ENCODE measurements at regions not wholly inside any gene's neighbourhood (a gene's known extent, or its start where the extent isn't known, plus 50 kb on each side); places are given as distances from the start of the nearest gene placed in this dataset.

DNA sequence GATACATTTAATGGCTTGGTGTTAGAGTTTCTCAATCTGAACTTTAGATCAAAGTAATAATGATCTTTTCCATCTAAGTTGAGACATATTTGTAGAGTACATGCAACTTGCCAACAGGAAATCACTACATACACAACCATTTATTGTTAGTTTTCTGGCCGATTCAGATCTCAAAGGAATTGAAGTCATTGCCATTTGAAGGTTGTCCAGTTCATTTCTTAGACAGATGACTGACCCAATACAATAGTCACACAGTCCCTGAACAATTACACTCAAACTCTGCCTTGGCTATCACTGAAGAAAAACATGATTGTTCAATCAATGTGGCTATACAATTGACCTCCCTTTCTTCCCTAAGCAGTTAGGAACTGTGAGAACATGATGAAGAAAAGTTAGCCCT lies 753.2 kb upstream of the RIOK2 start:
- Histone ChIP-seq H3K27me3 (replicated peaks in 2 of 5; ENCODE audit: control insufficient read depth in 4 of 5, insufficient read depth in 5 of 5, low read length in 4 of 5) (no peaks in the 10 kb centered on the region), H3K4me1 (ENCODE audit: control extremely low read depth in 1 of 4, control insufficient read depth in 4 of 4, insufficient read depth in 4 of 4, low read length in 3 of 4) (no peaks in the 10 kb centered on the region), H3K36me3 (ENCODE audit: control insufficient read depth in 4 of 4, insufficient read depth in 4 of 4, low read length in 3 of 4) (no peaks in the 10 kb centered on the region), H3K27ac (ENCODE audit: insufficient read depth in 1 of 2, low read depth in 1 of 2, low read length in 2 of 2, poor library complexity in 1 of 2, severe bottlenecking in 2 of 2) (no peak overlapping the region), H3K9me3 (ENCODE audit: control extremely low read depth in 1 of 5, control insufficient read depth in 4 of 5, insufficient read depth in 2 of 5, low read depth in 1 of 5, low read length in 4 of 5) (no peaks in the 10 kb centered on the region), H3K4me3 (ENCODE audit: control insufficient read depth in 1 of 7, extremely low read depth in 1 of 7, insufficient read depth in 4 of 7, low read depth in 2 of 7, low read length in 6 of 7) (no peak overlapping the region)
- CTCF ChIA-PET, result no interaction called here
- POLR2A ChIA-PET, result no interaction called here
- WGBS (ENCODE audit: insufficient coverage), result 91% methylated on average over 1 of the region's 1 CpG
- DNase-seq, result no peak

DNA sequence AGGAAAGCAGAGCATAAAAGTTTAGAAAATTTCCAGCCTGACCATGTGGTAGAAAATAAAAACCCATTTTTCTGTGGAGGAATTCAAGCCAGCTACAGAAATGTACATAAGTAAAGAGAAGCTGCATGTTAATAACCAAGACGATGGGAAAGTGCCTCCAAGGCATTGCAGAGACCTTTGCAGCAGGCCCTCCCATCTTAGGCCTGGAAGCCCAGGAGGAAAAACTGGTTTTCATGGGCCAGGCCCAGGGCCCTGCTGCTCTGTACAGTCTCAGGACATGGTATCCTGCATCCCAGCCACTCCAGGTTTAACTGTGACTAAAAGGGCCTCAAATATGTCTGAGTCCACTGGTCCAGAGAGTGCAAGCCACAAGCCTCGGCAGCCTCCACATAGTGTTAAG lies 754.8 kb upstream of the RIOK2 start:
- CTCF ChIA-PET, result no interaction called here

DNA sequence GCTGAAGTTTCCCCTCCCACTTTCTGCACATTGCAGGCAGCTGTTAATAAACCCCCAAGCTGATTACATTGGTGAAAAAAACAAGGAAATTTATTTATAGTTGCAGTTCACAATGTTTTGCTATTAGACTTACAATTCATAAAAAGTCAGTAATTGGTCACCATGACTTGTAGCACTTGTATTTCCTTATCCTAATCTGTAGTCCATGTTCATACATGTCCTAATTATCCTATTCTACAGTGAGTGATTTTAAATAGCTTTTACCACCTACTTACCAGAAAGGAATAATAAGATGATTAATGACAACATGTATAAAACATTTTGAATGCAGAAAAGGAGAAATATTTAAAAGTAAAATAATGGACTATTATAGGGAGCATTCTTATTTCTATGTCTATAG lies 760.0 kb upstream of the RIOK2 start:
- DNase-seq, result no peak
- H3K4me1 ChIP-seq (ENCODE audit: control extremely low read depth in 1 of 4, control insufficient read depth in 4 of 4, insufficient read depth in 4 of 4, low read length in 3 of 4), result no peaks in the 10 kb centered on the region
- CTCF ChIA-PET, result no interaction called here
- POLR2A ChIA-PET, result no interaction called here
- no peak overlapping the region for H3K4me3 ChIP-seq (ENCODE audit: control insufficient read depth in 1 of 7, extremely low read depth in 1 of 7, insufficient read depth in 4 of 7, low read depth in 2 of 7, low read length in 6 of 7)
- H3K27me3 ChIP-seq (replicated peaks in 2 of 5; ENCODE audit: control insufficient read depth in 4 of 5, insufficient read depth in 5 of 5, low read length in 4 of 5), result no peaks in the 10 kb centered on the region
- H3K9me3 ChIP-seq (ENCODE audit: control extremely low read depth in 1 of 5, control insufficient read depth in 4 of 5, insufficient read depth in 2 of 5, low read depth in 1 of 5, low read length in 4 of 5), result no peaks in the 10 kb centered on the region
- no peak overlapping the region for H3K27ac ChIP-seq (ENCODE audit: insufficient read depth in 1 of 2, low read depth in 1 of 2, low read length in 2 of 2, poor library complexity in 1 of 2, severe bottlenecking in 2 of 2)
- no peaks in the 10 kb centered on the region for H3K36me3 ChIP-seq (ENCODE audit: control insufficient read depth in 4 of 4, insufficient read depth in 4 of 4, low read length in 3 of 4)

More for the DNA sequence above, 754.8 kb upstream of the RIOK2 start:
- H3K9me3 ChIP-seq (ENCODE audit: control extremely low read depth in 1 of 5, control insufficient read depth in 4 of 5, insufficient read depth in 2 of 5, low read depth in 1 of 5, low read length in 4 of 5), result no peaks in the 10 kb centered on the region
- H3K36me3 ChIP-seq (ENCODE audit: control insufficient read depth in 4 of 4, insufficient read depth in 4 of 4, low read length in 3 of 4), result no peaks in the 10 kb centered on the region
- H3K27me3 ChIP-seq (replicated peaks in 2 of 5; ENCODE audit: control insufficient read depth in 4 of 5, insufficient read depth in 5 of 5, low read length in 4 of 5), result no peaks in the 10 kb centered on the region
- no peak overlapping the region for H3K4me3 ChIP-seq (ENCODE audit: control insufficient read depth in 1 of 7, extremely low read depth in 1 of 7, insufficient read depth in 4 of 7, low read depth in 2 of 7, low read length in 6 of 7)
- POLR2A ChIA-PET, result no interaction called here
- no peaks in the 10 kb centered on the region for H3K4me1 ChIP-seq (ENCODE audit: control extremely low read depth in 1 of 4, control insufficient read depth in 4 of 4, insufficient read depth in 4 of 4, low read length in 3 of 4)
- 96% methylated on average over 2 of the region's 2 CpGs for WGBS (ENCODE audit: insufficient coverage)
- no peak overlapping the region for H3K27ac ChIP-seq (ENCODE audit: insufficient read depth in 1 of 2, low read depth in 1 of 2, low read length in 2 of 2, poor library complexity in 1 of 2, severe bottlenecking in 2 of 2)
- no peak for DNase-seq

DNA sequence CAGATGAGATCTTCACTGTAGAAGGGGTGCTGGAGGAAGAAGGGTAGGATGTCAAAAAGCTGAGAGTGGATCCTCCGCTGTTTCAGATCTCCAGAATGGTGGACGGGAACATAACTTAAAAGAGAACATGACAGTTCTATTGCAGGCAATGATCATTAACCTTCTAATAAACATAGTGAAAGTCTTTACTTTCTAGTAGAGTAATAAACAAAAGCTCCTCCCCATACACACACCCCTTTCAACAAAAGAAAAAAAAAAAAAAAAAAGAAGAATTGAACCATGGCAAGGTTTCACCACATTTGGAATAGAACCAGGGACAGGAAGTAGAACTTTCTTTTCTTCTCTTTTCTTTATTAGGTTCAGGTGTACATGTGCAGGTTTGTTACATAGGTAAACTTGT lies 768.1 kb upstream of the RIOK2 start:
- H3K36me3 ChIP-seq (ENCODE audit: control insufficient read depth in 4 of 4, insufficient read depth in 4 of 4, low read length in 3 of 4), result no peaks in the 10 kb centered on the region
- WGBS (ENCODE audit: insufficient coverage), result no CpG with 5 or more reads among the region's 2 CpGs
- ChIA-PET CTCF (interaction anchor here (0.9 kb wide), 1 partner anchor 10 kb away, joined by 4 read pairs; no protein-coding TSS in a partner anchor), POLR2A (no interaction called here)
- no peak for DNase-seq
- no peak overlapping the region for H3K27ac ChIP-seq (ENCODE audit: insufficient read depth in 1 of 2, low read depth in 1 of 2, low read length in 2 of 2, poor library complexity in 1 of 2, severe bottlenecking in 2 of 2)
- no peaks in the 10 kb centered on the region for H3K4me1 ChIP-seq (ENCODE audit: control extremely low read depth in 1 of 4, control insufficient read depth in 4 of 4, insufficient read depth in 4 of 4, low read length in 3 of 4)
- no peaks in the 10 kb centered on the region for H3K9me3 ChIP-seq (ENCODE audit: control extremely low read depth in 1 of 5, control insufficient read depth in 4 of 5, insufficient read depth in 2 of 5, low read depth in 1 of 5, low read length in 4 of 5)
- H3K4me3 ChIP-seq (ENCODE audit: control insufficient read depth in 1 of 7, extremely low read depth in 1 of 7, insufficient read depth in 4 of 7, low read depth in 2 of 7, low read length in 6 of 7), result no peak overlapping the region
- H3K27me3 ChIP-seq (replicated peaks in 2 of 5; ENCODE audit: control insufficient read depth in 4 of 5, insufficient read depth in 5 of 5, low read length in 4 of 5), result no peaks in the 10 kb centered on the region

DNA sequence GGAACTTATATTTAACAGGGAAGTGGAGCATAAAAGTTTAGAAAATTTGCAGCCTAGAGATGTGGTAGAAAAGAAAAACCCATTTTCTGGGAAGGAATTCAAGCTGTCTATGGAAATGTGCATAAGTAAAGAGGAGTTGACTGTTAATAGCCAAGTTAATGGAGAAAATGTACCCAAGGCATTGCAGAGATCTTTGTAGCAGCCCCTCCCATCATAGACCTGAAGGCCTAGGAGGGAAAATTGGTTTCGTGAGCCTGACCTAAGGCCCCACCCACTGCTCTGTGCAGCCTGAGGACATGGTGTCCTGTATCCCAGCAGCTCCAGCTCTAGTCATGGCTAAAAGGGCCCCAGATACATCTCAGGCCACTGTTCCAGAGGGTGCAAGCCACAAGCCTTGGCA lies 772.4 kb upstream of the RIOK2 start:
- no peaks in the 10 kb centered on the region for H3K27me3 ChIP-seq (replicated peaks in 2 of 5; ENCODE audit: control insufficient read depth in 4 of 5, insufficient read depth in 5 of 5, low read length in 4 of 5)
- 100% methylated on average over 1 of the region's 1 CpG for WGBS (ENCODE audit: insufficient coverage)
- ChIA-PET POLR2A (no interaction called here), CTCF (no interaction called here)
- DNase-seq, result no peak
- H3K36me3 ChIP-seq (ENCODE audit: control insufficient read depth in 4 of 4, insufficient read depth in 4 of 4, low read length in 3 of 4), result no peaks in the 10 kb centered on the region
- no peaks in the 10 kb centered on the region for H3K4me1 ChIP-seq (ENCODE audit: control extremely low read depth in 1 of 4, control insufficient read depth in 4 of 4, insufficient read depth in 4 of 4, low read length in 3 of 4)
- no peak overlapping the region for H3K27ac ChIP-seq (ENCODE audit: insufficient read depth in 1 of 2, low read depth in 1 of 2, low read length in 2 of 2, poor library complexity in 1 of 2, severe bottlenecking in 2 of 2)
- H3K4me3 ChIP-seq (ENCODE audit: control insufficient read depth in 1 of 7, extremely low read depth in 1 of 7, insufficient read depth in 4 of 7, low read depth in 2 of 7, low read length in 6 of 7), result no peak overlapping the region
- no peaks in the 10 kb centered on the region for H3K9me3 ChIP-seq (ENCODE audit: control extremely low read depth in 1 of 5, control insufficient read depth in 4 of 5, insufficient read depth in 2 of 5, low read depth in 1 of 5, low read length in 4 of 5)

DNA sequence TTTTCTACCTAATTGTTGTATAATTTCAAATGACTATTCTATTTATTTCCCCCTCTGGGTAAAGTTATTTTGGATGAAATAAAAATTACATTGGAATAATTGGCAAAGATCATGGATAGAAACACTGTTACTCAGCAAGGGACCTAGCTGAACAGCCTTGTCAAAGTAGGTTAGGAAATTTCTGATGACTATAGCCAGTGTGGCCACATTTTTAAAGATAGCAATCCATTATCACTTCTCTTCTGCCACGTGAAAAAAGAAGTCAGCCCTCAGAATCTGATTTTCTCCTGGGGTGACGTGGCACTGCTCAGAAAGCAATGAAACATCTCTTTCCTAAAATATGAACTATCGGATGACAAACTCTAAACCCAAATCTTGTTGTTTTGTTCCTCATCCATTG lies 784.2 kb upstream of the RIOK2 start:
- ChIA-PET POLR2A (no interaction called here), CTCF (no interaction called here)
- no peaks in the 10 kb centered on the region for H3K4me1 ChIP-seq (ENCODE audit: control extremely low read depth in 1 of 4, control insufficient read depth in 4 of 4, insufficient read depth in 4 of 4, low read length in 3 of 4)
- H3K36me3 ChIP-seq (ENCODE audit: control insufficient read depth in 4 of 4, insufficient read depth in 4 of 4, low read length in 3 of 4), result no peaks in the 10 kb centered on the region
- H3K4me3 ChIP-seq (ENCODE audit: control insufficient read depth in 1 of 7, extremely low read depth in 1 of 7, insufficient read depth in 4 of 7, low read depth in 2 of 7, low read length in 6 of 7), result no peak overlapping the region
- DNase-seq, result no peak
- H3K27me3 ChIP-seq (replicated peaks in 2 of 5; ENCODE audit: control insufficient read depth in 4 of 5, insufficient read depth in 5 of 5, low read length in 4 of 5), result no peaks in the 10 kb centered on the region
- H3K9me3 ChIP-seq (ENCODE audit: control extremely low read depth in 1 of 5, control insufficient read depth in 4 of 5, insufficient read depth in 2 of 5, low read depth in 1 of 5, low read length in 4 of 5), result no peaks in the 10 kb centered on the region
- H3K27ac ChIP-seq (ENCODE audit: insufficient read depth in 1 of 2, low read depth in 1 of 2, low read length in 2 of 2, poor library complexity in 1 of 2, severe bottlenecking in 2 of 2), result no peak overlapping the region
- WGBS (ENCODE audit: insufficient coverage), result 20% methylated on average over 1 of the region's 3 CpGs

DNA sequence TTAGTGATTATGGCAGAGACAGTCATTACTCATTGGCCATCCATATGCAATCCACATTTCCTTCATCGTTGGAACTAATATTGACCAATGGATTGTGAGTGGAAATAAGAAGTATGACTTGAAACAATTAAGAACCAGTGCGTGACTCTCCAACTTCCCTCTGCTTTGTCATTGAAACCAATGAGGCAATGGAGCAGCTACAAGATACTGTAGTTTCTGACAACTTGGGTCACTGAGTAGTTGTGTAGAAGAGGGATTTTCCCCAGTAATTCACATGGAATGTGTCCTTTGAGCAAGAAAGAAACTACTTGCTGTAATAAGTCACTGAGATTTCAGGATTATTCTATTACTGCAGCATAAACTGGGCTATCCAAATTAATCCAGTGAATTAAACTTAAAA lies 785.3 kb upstream of the RIOK2 start:
- Histone ChIP-seq H3K27ac (ENCODE audit: insufficient read depth in 1 of 2, low read depth in 1 of 2, low read length in 2 of 2, poor library complexity in 1 of 2, severe bottlenecking in 2 of 2) (no peak overlapping the region), H3K4me3 (ENCODE audit: control insufficient read depth in 1 of 7, extremely low read depth in 1 of 7, insufficient read depth in 4 of 7, low read depth in 2 of 7, low read length in 6 of 7) (no peak overlapping the region), H3K36me3 (ENCODE audit: control insufficient read depth in 4 of 4, insufficient read depth in 4 of 4, low read length in 3 of 4) (no peaks in the 10 kb centered on the region), H3K4me1 (ENCODE audit: control extremely low read depth in 1 of 4, control insufficient read depth in 4 of 4, insufficient read depth in 4 of 4, low read length in 3 of 4) (no peaks in the 10 kb centered on the region), H3K9me3 (ENCODE audit: control extremely low read depth in 1 of 5, control insufficient read depth in 4 of 5, insufficient read depth in 2 of 5, low read depth in 1 of 5, low read length in 4 of 5) (no peaks in the 10 kb centered on the region), H3K27me3 (replicated peaks in 2 of 5; ENCODE audit: control insufficient read depth in 4 of 5, insufficient read depth in 5 of 5, low read length in 4 of 5) (no peaks in the 10 kb centered on the region)
- ChIA-PET CTCF (no interaction called here), POLR2A (no interaction called here)
- 100% methylated on average over 1 of the region's 2 CpGs for WGBS (ENCODE audit: insufficient coverage)
- DNase-seq, result no peak

DNA sequence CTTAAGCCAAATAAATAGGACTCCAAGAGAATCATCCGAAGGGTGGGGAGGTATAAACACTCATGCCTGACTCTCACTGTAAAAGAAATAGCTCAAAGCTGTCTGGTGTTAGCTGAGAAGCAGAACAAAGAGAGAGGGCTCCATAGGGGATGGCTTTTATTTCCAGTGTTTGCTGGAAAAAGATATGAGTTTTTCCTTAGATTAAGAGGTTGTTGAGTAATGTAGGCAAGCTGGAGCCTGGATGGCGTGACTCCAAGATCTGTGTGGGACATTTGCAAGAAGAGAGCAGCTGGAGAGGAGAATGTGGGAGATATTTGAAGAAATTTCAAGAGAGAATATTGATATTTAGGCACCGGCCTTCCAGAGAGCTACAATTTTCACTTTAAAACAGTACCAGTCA lies 793.7 kb upstream of the RGMB start:
- H3K36me3 ChIP-seq (ENCODE audit: control insufficient read depth in 4 of 4, insufficient read depth in 4 of 4, low read length in 3 of 4), result no peaks in the 10 kb centered on the region
- H3K27ac ChIP-seq (ENCODE audit: insufficient read depth in 1 of 2, low read depth in 1 of 2, low read length in 2 of 2, poor library complexity in 1 of 2, severe bottlenecking in 2 of 2), result no peak overlapping the region
- no peak for DNase-seq
- no peak overlapping the region for H3K4me3 ChIP-seq (ENCODE audit: control insufficient read depth in 1 of 7, extremely low read depth in 1 of 7, insufficient read depth in 4 of 7, low read depth in 2 of 7, low read length in 6 of 7)
- no peaks in the 10 kb centered on the region for H3K4me1 ChIP-seq (ENCODE audit: control extremely low read depth in 1 of 4, control insufficient read depth in 4 of 4, insufficient read depth in 4 of 4, low read length in 3 of 4)
- 89% methylated on average over 3 of the region's 3 CpGs for WGBS (ENCODE audit: insufficient coverage)
- H3K27me3 ChIP-seq (replicated peaks in 2 of 5; ENCODE audit: control insufficient read depth in 4 of 5, insufficient read depth in 5 of 5, low read length in 4 of 5), result no peaks in the 10 kb centered on the region
- POLR2A ChIA-PET, result no interaction called here
- H3K9me3 ChIP-seq (ENCODE audit: control extremely low read depth in 1 of 5, control insufficient read depth in 4 of 5, insufficient read depth in 2 of 5, low read depth in 1 of 5, low read length in 4 of 5), result no peaks in the 10 kb centered on the region
- CTCF ChIA-PET, result no interaction called here

Data from common myeloid progenitor, CD34-positive (primary cell).